ENCODE measurements at regions not wholly inside any gene's neighbourhood (a gene's known extent, or its start where the extent isn't known, plus 50 kb on each side); places are given as distances from the start of the nearest gene placed in this dataset.

DNA sequence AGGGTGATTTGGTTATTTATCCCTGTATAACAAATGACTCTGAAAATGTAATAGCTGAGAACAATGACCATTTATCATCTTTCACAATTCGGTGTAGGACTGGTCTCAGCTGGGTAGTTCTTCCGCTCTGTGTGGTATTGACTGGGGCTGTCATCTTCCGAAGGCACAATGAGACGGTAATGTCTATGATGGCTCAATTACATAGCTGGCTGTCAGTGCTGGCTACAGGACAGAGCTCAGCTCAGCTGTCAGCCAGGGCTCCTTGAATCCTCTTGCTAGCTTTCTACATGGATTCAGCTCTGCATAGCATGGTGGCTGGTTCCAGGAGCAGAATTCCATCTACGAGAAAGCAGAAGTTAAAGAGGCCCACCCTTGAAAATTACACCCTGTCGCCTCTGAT lies 483.8 kb downstream of the TDRD15 start:
- no peak for TF ChIP-seq CTCF (IDR thresholded peaks at IDR 0.05)
- no peak for ATAC-seq (ENCODE audit: low FRiP score)
- DNase-seq (ENCODE audit: low spot score) = no peak

GRCh38 chr2:21610304-21610703 lies 486.5 kb downstream of the TDRD15 start:
- DNase-seq (ENCODE audit: low spot score) = no peak
- no peak for ATAC-seq (ENCODE audit: low FRiP score)
- no peak for TF ChIP-seq CTCF (IDR thresholded peaks at IDR 0.05)

- no peak for TF ChIP-seq CTCF (IDR thresholded peaks at IDR 0.05)
- DNase-seq (ENCODE audit: low spot score) = no peak
- no peak for ATAC-seq (ENCODE audit: low FRiP score)
Observed at GRCh38 chr2:21617885-21618434, 494.2 kb downstream of the TDRD15 start.

GRCh38 chr2:21620771-21621170 lies 497.0 kb downstream of the TDRD15 start:
- no peak for DNase-seq (ENCODE audit: low spot score)
- ATAC-seq (ENCODE audit: low FRiP score) = no peak
- no peak for TF ChIP-seq CTCF (IDR thresholded peaks at IDR 0.05)

- DNase-seq (ENCODE audit: low spot score) (no peak), ATAC-seq (ENCODE audit: low FRiP score) (no peak)
- no peak for TF ChIP-seq CTCF (IDR thresholded peaks at IDR 0.05)
Observed at GRCh38 chr2:21627938-21628337, 504.2 kb downstream of the TDRD15 start.

DNA sequence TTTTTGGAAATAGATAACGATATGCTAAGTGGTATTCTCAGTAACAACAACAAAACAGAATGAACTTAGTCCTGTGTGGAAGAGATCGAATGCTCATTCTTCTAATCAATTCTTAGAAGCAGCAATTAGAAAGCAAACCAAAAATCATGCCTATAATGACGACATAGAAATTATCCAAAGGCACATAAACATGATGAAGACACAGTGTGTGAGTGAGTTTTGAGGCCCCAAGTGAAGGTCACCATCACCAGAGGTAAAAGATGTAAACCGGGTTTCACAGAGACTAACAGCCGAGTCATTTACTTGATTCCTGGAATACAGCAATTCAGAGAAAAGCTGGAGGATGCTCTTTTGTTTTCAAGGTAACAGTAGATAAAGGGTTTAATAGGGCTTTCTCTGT lies 509.2 kb downstream of the TDRD15 start:
- TF ChIP-seq CTCF (IDR thresholded peaks at IDR 0.05) = no peak
- DNase-seq (ENCODE audit: low spot score) (no peak), ATAC-seq (ENCODE audit: low FRiP score) (no peak)

GRCh38 chr2:21633466-21633865 lies 509.7 kb downstream of the TDRD15 start:
- TF ChIP-seq CTCF (IDR thresholded peaks at IDR 0.05) = no peak
- no peak for ATAC-seq (ENCODE audit: low FRiP score)
- DNase-seq (ENCODE audit: low spot score) = no peak

Data from omental fat pad (tissue), 3 donors.